ENCODE measurements at regions not wholly inside any gene's neighbourhood (a gene's known extent, or its start where the extent isn't known, plus 50 kb on each side); places are given as distances from the start of the nearest gene placed in this dataset.

DNA sequence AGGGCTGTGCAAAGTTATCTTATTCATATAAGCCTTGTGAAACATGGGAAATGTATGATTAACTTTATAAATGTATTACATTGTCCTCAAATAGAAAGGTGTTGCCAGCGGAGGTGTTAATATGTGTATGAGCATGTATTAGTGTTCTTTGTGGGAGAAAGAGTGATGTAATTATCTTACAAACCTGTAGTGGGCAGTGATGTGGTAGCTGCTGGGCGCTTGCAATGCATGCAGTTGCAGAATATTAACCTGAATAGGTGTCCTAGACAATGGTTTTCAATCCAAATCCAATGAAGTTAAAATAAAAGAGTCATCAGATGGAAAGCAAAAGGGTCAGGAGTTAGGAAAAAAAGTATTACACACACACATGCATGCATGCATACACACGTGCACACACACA is 881.3 kb upstream of the CADM2 start:
- no peak for DNase-seq (ENCODE audit: low read depth)
- H3K4me3 ChIP-seq (ENCODE audit: low read depth, low read length) = no peak overlapping the region
- TF ChIP-seq CTCF (IDR thresholded peaks at IDR 0.05; ENCODE audit: low read depth, low read length, missing control alignments) = no peak

DNA sequence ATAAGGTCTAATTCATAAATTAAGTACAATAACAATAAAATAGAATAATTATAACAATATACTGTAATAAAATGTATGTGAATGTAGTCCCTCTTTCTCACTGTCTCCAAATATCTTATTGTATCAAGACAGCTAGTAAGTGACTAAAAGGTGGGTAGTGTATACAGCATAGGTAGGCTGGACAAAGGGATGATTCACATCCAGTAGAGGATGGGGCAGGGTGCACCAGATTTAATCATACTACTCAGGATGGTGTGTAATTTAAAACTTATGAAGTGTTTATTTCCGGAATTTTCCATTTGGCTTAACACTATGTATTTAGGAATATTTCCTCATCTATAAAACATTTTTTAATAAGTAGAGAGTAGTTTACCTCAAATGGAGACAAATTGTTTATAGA is 876.1 kb upstream of the CADM2 start:
- no peak overlapping the region for H3K4me3 ChIP-seq (ENCODE audit: low read depth, low read length)
- no peak for DNase-seq (ENCODE audit: low read depth)
- no peak for TF ChIP-seq CTCF (IDR thresholded peaks at IDR 0.05; ENCODE audit: low read depth, low read length, missing control alignments)

GRCh38 chr3:84092907-84093306 is 865.9 kb upstream of the CADM2 start:
- TF ChIP-seq CTCF (IDR thresholded peaks at IDR 0.05; ENCODE audit: low read depth, low read length, missing control alignments) = no peak
- DNase-seq (ENCODE audit: low read depth) = no peak

DNA sequence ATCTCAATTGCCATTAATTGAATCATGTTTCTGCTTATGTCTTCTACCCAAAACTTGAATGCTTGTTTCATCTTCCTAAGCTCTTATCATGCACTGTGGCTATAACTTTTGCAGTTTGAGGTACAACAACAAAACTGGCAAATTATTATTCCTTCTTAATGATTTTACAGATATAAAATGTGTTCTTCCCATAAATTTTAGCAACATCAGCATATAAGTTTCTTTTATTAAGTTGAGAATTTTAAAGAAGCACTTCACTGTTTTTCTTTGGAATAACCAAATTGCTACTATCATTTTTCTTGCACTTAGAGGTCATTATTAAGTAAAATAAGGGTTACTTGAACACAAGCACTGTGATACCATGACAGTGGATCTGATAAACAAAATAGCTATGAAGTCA is 862.6 kb upstream of the CADM2 start:
- H3K4me3 ChIP-seq (ENCODE audit: low read depth, low read length) = no peak overlapping the region
- no peak for DNase-seq (ENCODE audit: low read depth)
- no peak for TF ChIP-seq CTCF (IDR thresholded peaks at IDR 0.05; ENCODE audit: low read depth, low read length, missing control alignments)

More at GRCh38 chr3:84092907-84093306, 865.9 kb upstream of the CADM2 start:
- no peak overlapping the region for H3K4me3 ChIP-seq (ENCODE audit: low read depth, low read length)

DNA sequence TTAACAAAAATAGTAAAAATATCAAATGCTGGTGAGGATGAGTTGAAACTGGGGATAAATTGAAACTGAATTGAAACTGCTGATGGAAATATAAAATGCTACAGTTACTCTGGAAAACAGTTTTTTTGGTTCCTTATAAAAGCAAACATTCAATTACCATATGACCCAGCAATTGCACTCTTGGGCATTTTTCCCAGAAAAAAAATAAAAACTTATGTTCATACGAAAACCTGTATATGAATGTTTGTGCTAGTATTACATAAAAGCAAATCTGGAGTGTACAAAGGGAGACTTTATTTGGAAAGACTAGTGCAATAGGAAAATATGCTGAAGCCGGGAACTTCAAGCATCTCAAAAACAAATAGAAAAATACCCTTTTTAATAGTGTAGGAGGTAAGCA is 857.9 kb upstream of the CADM2 start:
- no peak overlapping the region for H3K4me3 ChIP-seq (ENCODE audit: low read depth, low read length)
- no peak for TF ChIP-seq CTCF (IDR thresholded peaks at IDR 0.05; ENCODE audit: low read depth, low read length, missing control alignments)
- DNase-seq (ENCODE audit: low read depth) = no peak

DNA sequence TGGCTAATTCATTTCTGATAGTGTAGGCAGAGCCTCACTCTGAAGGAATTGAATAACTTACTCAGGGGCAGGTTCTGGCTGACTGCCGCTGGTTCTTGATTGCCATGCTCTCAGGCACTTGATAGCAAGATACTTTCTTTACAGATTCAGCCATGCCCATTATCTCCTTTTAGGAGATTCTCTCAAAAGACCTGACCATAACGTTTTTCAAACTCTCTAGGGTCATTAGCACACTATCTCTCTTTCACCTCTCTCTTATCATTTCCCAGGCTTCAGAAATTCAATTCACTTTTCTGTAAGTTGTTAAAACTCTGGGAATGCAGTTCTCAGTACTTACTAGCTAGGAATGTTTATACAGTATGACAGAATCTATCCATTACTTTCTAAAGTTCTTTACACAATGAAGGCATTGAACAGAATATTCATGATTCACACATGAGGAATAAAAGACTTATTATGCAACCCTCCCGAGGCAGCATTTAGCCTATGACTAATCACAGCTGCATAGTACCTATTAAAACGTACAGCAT is 850.3 kb upstream of the CADM2 start:
- no peak for TF ChIP-seq CTCF (IDR thresholded peaks at IDR 0.05; ENCODE audit: low read depth, low read length, missing control alignments)
- no peak overlapping the region for H3K4me3 ChIP-seq (ENCODE audit: low read depth, low read length)
- no peak for DNase-seq (ENCODE audit: low read depth)

DNA sequence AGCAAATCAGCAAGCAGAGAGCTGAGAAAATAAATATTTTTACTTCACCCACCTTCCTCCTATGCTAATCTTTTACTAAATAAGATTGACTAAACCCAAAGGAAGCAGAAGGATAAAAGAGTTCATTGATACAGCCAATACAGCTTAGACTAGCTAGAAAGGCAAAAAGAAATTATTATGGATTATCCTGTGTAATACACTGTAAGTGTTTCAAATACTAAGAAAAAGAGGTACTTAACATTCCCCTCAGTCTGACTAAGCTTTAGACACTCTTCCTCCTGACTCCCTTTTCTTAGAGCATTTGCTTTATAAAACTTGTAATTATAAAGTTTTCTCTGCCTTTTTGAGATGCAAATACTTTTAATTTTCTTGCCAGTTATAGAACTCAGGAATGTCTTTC is 848.9 kb upstream of the CADM2 start:
- no peak for TF ChIP-seq CTCF (IDR thresholded peaks at IDR 0.05; ENCODE audit: low read depth, low read length, missing control alignments)
- no peak for DNase-seq (ENCODE audit: low read depth)
- no peak overlapping the region for H3K4me3 ChIP-seq (ENCODE audit: low read depth, low read length)

Measured in GM12864 (cell line).